ENCODE measurements at regions not wholly inside any gene's neighbourhood (a gene's known extent, or its start where the extent isn't known, plus 50 kb on each side); places are given as distances from the start of the nearest gene placed in this dataset.

- TF ChIP-seq ZBTB33 (IDR thresholded peaks at IDR 0.05; ENCODE audit: borderline replicate concordance, low read depth) = no peak
- TF ChIP-seq CHD2 (IDR thresholded peaks at IDR 0.05; ENCODE audit: low read length, partially characterized antibody) = no peak
Observed at GRCh38 chr13:19266979-19267378, 85.4 kb upstream of the TUBA3C start (continued).

- H3K4me2 ChIP-seq = no peak overlapping the region
- H3K4me3 ChIP-seq (ENCODE audit: low read depth in 2 of 2, low read length in 1 of 2) = no peak overlapping the region
- no peaks in the 10 kb centered on the region for H3F3A ChIP-seq (replicated peaks; ENCODE audit: insufficient read depth)
- no peaks in the 10 kb centered on the region for H3K9me2 ChIP-seq
- H3K9me3 ChIP-seq = no peaks in the 10 kb centered on the region
- H3K36me3 ChIP-seq (replicated peaks in 1 of 2; ENCODE audit: control insufficient read depth in 1 of 2, insufficient read depth in 2 of 2, low read length in 1 of 2) = no peaks in the 10 kb centered on the region
- H3K4me1 ChIP-seq (ENCODE audit: control insufficient read depth in 1 of 2, insufficient read depth in 2 of 2, low read depth in 1 of 2, low read length in 1 of 2) = no peaks in the 10 kb centered on the region; a peak in 1 of 4 replicates
- no peak overlapping the region for H3K27ac ChIP-seq (ENCODE audit: low read depth in 2 of 2, low read length in 1 of 2)
- H2AFZ ChIP-seq (ENCODE audit: low read depth) = no peak overlapping the region
- WGBS (ENCODE audit: low lambda C conversion rate) = 0% methylated on average over 1 of the region's 1 CpG
- H4K20me1 ChIP-seq (ENCODE audit: insufficient read depth) = no peaks in the 10 kb centered on the region
- H3K27me3 ChIP-seq (ENCODE audit: insufficient read depth) = no peaks in the 10 kb centered on the region; the same call in 1 of the 2 replicates
- no peaks in the 10 kb centered on the region for H3K79me2 ChIP-seq (ENCODE audit: insufficient read depth)
- H3K9ac ChIP-seq = no peak overlapping the region
- ChIA-PET CTCF (no interaction called here), POLR2A (no interaction called here)
- TF ChIP-seq NFIC (IDR thresholded peaks at IDR 0.05; ENCODE audit: borderline replicate concordance) = no peak
- no peak for TF ChIP-seq GABPA (IDR thresholded peaks at IDR 0.05; ENCODE audit: low read depth)
- TF ChIP-seq POLR2AphosphoS5 (IDR thresholded peaks at IDR 0.05; ENCODE audit: low read depth, low read length) = no peak
- DNase-seq = no peak
Observed at GRCh38 chr13:19264711-19265110, 83.1 kb upstream of the TUBA3C start.

- H3K4me1 ChIP-seq (ENCODE audit: control insufficient read depth in 1 of 2, insufficient read depth in 2 of 2, low read depth in 1 of 2, low read length in 1 of 2) = no peaks in the 10 kb centered on the region
- no peak overlapping the region for H3K4me3 ChIP-seq (ENCODE audit: low read depth in 2 of 2, low read length in 1 of 2)
- H3F3A ChIP-seq (replicated peaks; ENCODE audit: insufficient read depth) = no peaks in the 10 kb centered on the region
- H3K79me2 ChIP-seq (ENCODE audit: insufficient read depth) = no peaks in the 10 kb centered on the region
- no peak overlapping the region for H3K4me2 ChIP-seq
- H3K9me3 ChIP-seq = no peaks in the 10 kb centered on the region
- ChIA-PET POLR2A (no interaction called here), CTCF (no interaction called here)
- H3K27me3 ChIP-seq (ENCODE audit: insufficient read depth) = no peaks in the 10 kb centered on the region
- H3K9ac ChIP-seq = no peak overlapping the region
- no peak for DNase-seq
- no peak overlapping the region for H3K27ac ChIP-seq (ENCODE audit: low read depth in 2 of 2, low read length in 1 of 2)
- H3K36me3 ChIP-seq (replicated peaks in 1 of 2; ENCODE audit: control insufficient read depth in 1 of 2, insufficient read depth in 2 of 2, low read length in 1 of 2) = no peaks in the 10 kb centered on the region
- no peaks in the 10 kb centered on the region for H3K9me2 ChIP-seq
- no peaks in the 10 kb centered on the region for H4K20me1 ChIP-seq (ENCODE audit: insufficient read depth)
- whole genome bisulfite sequencing (ENCODE audit: low lambda C conversion rate) = 15% methylated on average over 4 of the region's 4 CpGs
- no peak overlapping the region for H2AFZ ChIP-seq (ENCODE audit: low read depth)
- TF ChIP-seq RXRA (IDR thresholded peaks at IDR 0.05; ENCODE audit: borderline replicate concordance, low read depth) (no peak), EZH2phosphoT487 (IDR thresholded peaks at IDR 0.05; ENCODE audit: borderline replicate concordance, low read depth) (no peak), PBX3 (IDR thresholded peaks at IDR 0.05) (no peak), RCOR1 (IDR thresholded peaks at IDR 0.05; ENCODE audit: low read length) (no peak), MXI1 (IDR thresholded peaks at IDR 0.05; ENCODE audit: low read depth, low read length) (no peak), TEAD4 (IDR thresholded peaks at IDR 0.05; ENCODE audit: borderline replicate concordance, insufficient read depth) (no peak), SMC3 (IDR thresholded peaks at IDR 0.05; ENCODE audit: low read depth, low read length) (no peak), CHD2 (IDR thresholded peaks at IDR 0.05; ENCODE audit: low read length, partially characterized antibody) (no peak), NRF1 (IDR thresholded peaks at IDR 0.05; ENCODE audit: low read depth, low read length) (no peak), REST (IDR thresholded peaks at IDR 0.05; ENCODE audit: low read depth, low read length) (no peak), SIN3A (IDR thresholded peaks at IDR 0.05; ENCODE audit: borderline replicate concordance, low read depth, low read length) (no peak), IRF3 (IDR thresholded peaks at IDR 0.05; ENCODE audit: low read depth, low read length) (no peak), EP300 (IDR thresholded peaks at IDR 0.05; ENCODE audit: borderline replicate concordance in 1 of 2, low read depth in 1 of 2, low read length in 1 of 2) (no peak)
Observed at GRCh38 chr13:19252381-19252780, 70.8 kb upstream of the TUBA3C start.

Data from SK-N-SH (cell line).